ENCODE measurements at regions not wholly inside any gene's neighbourhood (a gene's known extent, or its start where the extent isn't known, plus 50 kb on each side); places are given as distances from the start of the nearest gene placed in this dataset.

- TF ChIP-seq EZH2phosphoT487 (IDR thresholded peaks at IDR 0.05; ENCODE audit: low read depth, severe bottlenecking, unreplicated experiment) (no peak), CTCF (IDR thresholded peaks at IDR 0.05; ENCODE audit: poor library complexity) (no peak), EZH2 (IDR thresholded peaks at IDR 0.05; ENCODE audit: borderline replicate concordance) (no peak)
- WGBS (ENCODE audit: low lambda C conversion rate, missing lambda C conversion rate) = 69% methylated on average over 1 of the region's 1 CpG
Observed at GRCh38 chrX:121323337-121323736, 275.9 kb downstream of the GLUD2 start.

GRCh38 chrX:121333942-121334341, 286.5 kb downstream of the GLUD2 start:
- Histone ChIP-seq H3K9me2 (replicated peaks; ENCODE audit: insufficient read depth) (no peaks in the 10 kb centered on the region), H3K9me3 (ENCODE audit: low read depth) (no peaks in the 10 kb centered on the region), H3K79me2 (no peaks in the 10 kb centered on the region), H2AFZ (no peak overlapping the region), H3K4me1 (ENCODE audit: insufficient read depth) (no peaks in the 10 kb centered on the region), H3K27me3 (no peaks in the 10 kb centered on the region), H3K36me3 (replicated peaks; ENCODE audit: insufficient read depth, low read depth) (no peaks in the 10 kb centered on the region), H3K4me3 (no peak overlapping the region), H3K27ac (no peak overlapping the region), H3K4me2 (no peak overlapping the region), H4K20me1 (ENCODE audit: insufficient read depth, poor library complexity, severe bottlenecking) (no peaks in the 10 kb centered on the region)
- TF ChIP-seq CTCF (IDR thresholded peaks at IDR 0.05; ENCODE audit: poor library complexity) (peak; percentile 34), EZH2phosphoT487 (IDR thresholded peaks at IDR 0.05; ENCODE audit: low read depth, severe bottlenecking, unreplicated experiment) (no peak)
- peak; percentile 9 for DNase-seq (ENCODE audit: low spot score)
- WGBS (ENCODE audit: low lambda C conversion rate, missing lambda C conversion rate) = 43% methylated on average over 3 of the region's 3 CpGs

More at GRCh38 chrX:121323337-121323736, 275.9 kb downstream of the GLUD2 start:
- no peaks in the 10 kb centered on the region for H3K4me1 ChIP-seq (ENCODE audit: insufficient read depth)
- no peak overlapping the region for H3K4me3 ChIP-seq
- H3K9me2 ChIP-seq (replicated peaks; ENCODE audit: insufficient read depth) = no peaks in the 10 kb centered on the region
- H3K9me3 ChIP-seq (ENCODE audit: low read depth) = no peaks in the 10 kb centered on the region
- H4K20me1 ChIP-seq (ENCODE audit: insufficient read depth, poor library complexity, severe bottlenecking) = no peaks in the 10 kb centered on the region
- no peak overlapping the region for H3K27ac ChIP-seq
- no peaks in the 10 kb centered on the region for H3K79me2 ChIP-seq
- no peak overlapping the region for H3K4me2 ChIP-seq
- H3K36me3 ChIP-seq (replicated peaks; ENCODE audit: insufficient read depth, low read depth) = no peaks in the 10 kb centered on the region
- no peaks in the 10 kb centered on the region for H3K27me3 ChIP-seq
- H2AFZ ChIP-seq = no peak overlapping the region
- no peak for DNase-seq (ENCODE audit: low spot score)

- Histone ChIP-seq H3K27ac (no peak overlapping the region), H3K36me3 (replicated peaks; ENCODE audit: insufficient read depth, low read depth) (no peaks in the 10 kb centered on the region), H3K9me3 (ENCODE audit: low read depth) (no peaks in the 10 kb centered on the region), H3K4me3 (no peak overlapping the region), H3K4me2 (no peak overlapping the region), H3K4me1 (ENCODE audit: insufficient read depth) (no peaks in the 10 kb centered on the region), H4K20me1 (ENCODE audit: insufficient read depth, poor library complexity, severe bottlenecking) (no peaks in the 10 kb centered on the region), H3K79me2 (no peaks in the 10 kb centered on the region), H3K27me3 (no peaks in the 10 kb centered on the region), H3K9me2 (replicated peaks; ENCODE audit: insufficient read depth) (no peaks in the 10 kb centered on the region), H2AFZ (no peak overlapping the region)
- DNase-seq (ENCODE audit: low spot score) = no peak
- WGBS (ENCODE audit: low lambda C conversion rate, missing lambda C conversion rate) = 67% methylated on average over 4 of the region's 4 CpGs
- no peak for TF ChIP-seq EZH2phosphoT487 (IDR thresholded peaks at IDR 0.05; ENCODE audit: low read depth, severe bottlenecking, unreplicated experiment)
- no peak for TF ChIP-seq CTCF (IDR thresholded peaks at IDR 0.05; ENCODE audit: poor library complexity)
- TF ChIP-seq EZH2 (IDR thresholded peaks at IDR 0.05; ENCODE audit: borderline replicate concordance) = no peak
Observed at GRCh38 chrX:121336831-121337421, 289.5 kb downstream of the GLUD2 start.

Data from hepatocyte (in vitro differentiated cells).